GM19468 (cell line): ENCODE measurements at regions not wholly inside any gene's neighbourhood (a gene's known extent, or its start where the extent isn't known, plus 50 kb on each side); places are given as distances from the start of the nearest gene placed in this dataset.
"Not testable (repeated sequence)": the region's sequence is repeated elsewhere in the genome, so short reads cannot be mapped to it uniquely, and the experiment has no call there.

Experiments used
- ATAC-seq: cut with Tn5 transposase; IDR thresholded peaks from one replicate; pipeline ENCODE4 v1.9.1; 2021; ENCODE audit warnings: mild to moderate bottlenecking, moderate library complexity, moderate number of reproducible peaks; ENCODE audit not compliant: unreplicated experiment; ENCODE audit errors: extremely low read depth

GRCh38 chr5:13640270-13640669, 304.2 kb downstream of the DNAH5 start:
- no peak for ATAC-seq

GRCh38 chr5:13632676-13633075, 311.8 kb downstream of the DNAH5 start:
- ATAC-seq, result no peak

GRCh38 chr5:13629218-13629617, 315.3 kb downstream of the DNAH5 start:
- no peak for ATAC-seq

- no peak for ATAC-seq
Observed at GRCh38 chr5:13627673-13628454, 316.6 kb downstream of the DNAH5 start.

- no peak for ATAC-seq
Observed at GRCh38 chr5:13625616-13626198, 318.8 kb downstream of the DNAH5 start.

GRCh38 chr5:13624283-13625074, 320.0 kb downstream of the DNAH5 start:
- no peak for ATAC-seq

GRCh38 chr5:13613621-13614020, 330.9 kb downstream of the DNAH5 start:
- ATAC-seq, result no peak

GRCh38 chr5:13611604-13612003, 332.9 kb downstream of the DNAH5 start:
- no peak for ATAC-seq

GRCh38 chr5:13609504-13609903, 335.0 kb downstream of the DNAH5 start:
- no peak for ATAC-seq

- ATAC-seq, result no peak
Observed at GRCh38 chr5:13606051-13606450, 338.4 kb downstream of the DNAH5 start.

- ATAC-seq, result no peak
Observed at GRCh38 chr5:13601112-13601511, 343.4 kb downstream of the DNAH5 start.

GRCh38 chr5:13595978-13596377, 348.5 kb downstream of the DNAH5 start:
- no peak for ATAC-seq

GRCh38 chr5:13591621-13592020, 352.9 kb downstream of the DNAH5 start:
- no peak for ATAC-seq

- ATAC-seq, result no peak
Observed at GRCh38 chr5:13585324-13585723, 359.2 kb downstream of the DNAH5 start.

GRCh38 chr5:13581914-13582313, 362.6 kb downstream of the DNAH5 start:
- no peak for ATAC-seq

GRCh38 chr5:13581132-13581531, 363.4 kb downstream of the DNAH5 start:
- ATAC-seq, result no peak

- no peak for ATAC-seq
Observed at GRCh38 chr5:13580058-13580457, 364.4 kb downstream of the DNAH5 start.

GRCh38 chr5:13579091-13579490, 365.4 kb downstream of the DNAH5 start:
- ATAC-seq, result not testable (repeated sequence)

GRCh38 chr5:13578311-13579039, 366.0 kb downstream of the DNAH5 start:
- not testable (repeated sequence) for ATAC-seq

GRCh38 chr5:13574574-13574973, 369.9 kb downstream of the DNAH5 start:
- ATAC-seq, result no peak
